WTC11 (cell line): ENCODE measurements at regions not wholly inside any gene's neighbourhood (a gene's known extent, or its start where the extent isn't known, plus 50 kb on each side); places are given as distances from the start of the nearest gene placed in this dataset.

Experiments used
- ATAC-seq: fragments of 200-7000 bp; cut with Tn5 transposase; 2 replicates; pipeline ENCODE4 v1.10.0; 2021; ENCODE audit warnings: mild to moderate bottlenecking, moderate library complexity
- CTCF ChIA-PET: fragments of 300-600 bp; sonication (Branson Sonifier 250); formaldehyde crosslinking; loops from one replicate; lab custom pipeline; 2021; ENCODE audit warnings: antibody characterized with exemption; lab: Charles Lee
- POLR2A ChIA-PET: fragments of 350-600 bp; sonication (Branson Sonifier 250); formaldehyde crosslinking; loops from one replicate; lab custom pipeline; 2021; ENCODE audit warnings: antibody characterized with exemption; lab: Charles Lee
- DNase-seq: peaks from one replicate; pipeline ENCODE4 v3.0.0; 2021; ENCODE audit warnings: low spot score
- H3K27ac Mint-ChIP-seq: 2 replicates; pipeline ENCODE4 v1.8.0; 2021; ENCODE audit warnings: mixed read lengths
- H3K27me3 Mint-ChIP-seq: 2 replicates; pipeline ENCODE4 v1.8.0; 2021; ENCODE audit warnings: low read depth, mild to moderate bottlenecking, moderate library complexity, mixed read lengths
- H3K36me3 Mint-ChIP-seq: 2 replicates; pipeline ENCODE4 v1.8.0; 2021; ENCODE audit warnings: mixed read lengths
- H3K4me1 Mint-ChIP-seq: 2 replicates; pipeline ENCODE4 v1.8.0; 2022; ENCODE audit warnings: mixed read lengths
- H3K4me3 Mint-ChIP-seq: 2 replicates; pipeline ENCODE4 v1.8.0; 2021; ENCODE audit warnings: mild to moderate bottlenecking, moderate library complexity, mixed read lengths
- H3K9me3 Mint-ChIP-seq: 2 replicates; pipeline ENCODE4 v1.8.0; 2021; ENCODE audit warnings: mixed read lengths
- CREM ChIP-seq: sonication (generic); formaldehyde crosslinking; IDR thresholded peaks from 2 replicates; pipeline ENCODE4 v1.8.1; 2022; ENCODE audit warnings: mild to moderate bottlenecking, missing genetic modification reagents, moderate library complexity
- FOXK1 ChIP-seq: sonication (generic); formaldehyde crosslinking; IDR thresholded peaks from 2 replicates; pipeline ENCODE4 v1.8.0; 2022; ENCODE audit warnings: mild to moderate bottlenecking, moderate library complexity, missing genetic modification reagents
- HMGA2 ChIP-seq: fragments of 250-450 bp; sonication (Bioruptor Pico); IDR thresholded peaks from 2 replicates; pipeline ENCODE4 v1.4.0; 2021; ENCODE audit warnings: mild to moderate bottlenecking, moderate library complexity
- JAZF1 ChIP-seq: fragments of 250-450 bp; sonication (Bioruptor Pico); IDR thresholded peaks from 2 replicates; pipeline ENCODE4 v1.9.0; 2021; ENCODE audit warnings: moderate library complexity, mild to moderate bottlenecking, inconsistent platforms
- KAT7 ChIP-seq: sonication (generic); formaldehyde crosslinking; IDR thresholded peaks from 2 replicates; pipeline ENCODE4 v1.8.1; 2023; ENCODE audit warnings: missing genetic modification reagents, mild to moderate bottlenecking, borderline replicate concordance
- NFYB ChIP-seq: sonication (generic); formaldehyde crosslinking; conservative IDR thresholded peaks from 2 replicates; pipeline ENCODE4 v1.8.0; 2022; ENCODE audit warnings: low read depth, missing genetic modification reagents
- RELA ChIP-seq: sonication (generic); formaldehyde crosslinking; IDR thresholded peaks from 2 replicates; pipeline ENCODE4 v1.8.1; 2022; ENCODE audit warnings: missing genetic modification reagents, mild to moderate bottlenecking, borderline replicate concordance
- TP53 ChIP-seq: sonication (generic); formaldehyde crosslinking; IDR thresholded peaks from 2 replicates; pipeline ENCODE4 v1.8.1; 2023; ENCODE audit warnings: mild to moderate bottlenecking, missing genetic modification reagents
- ZNF317 ChIP-seq: sonication (generic); formaldehyde crosslinking; IDR thresholded peaks from 2 replicates; pipeline ENCODE4 v1.8.1; 2023; ENCODE audit warnings: low read depth, mild to moderate bottlenecking, moderate library complexity, missing genetic modification reagents, borderline replicate concordance
- TF ChIP-seq, protein P1 (sequence below): fragments of 200-600 bp; IDR thresholded peaks from 2 replicates; pipeline ENCODE4 v1.8.0; 2022; ENCODE audit warnings: antibody characterized with exemption
- TF ChIP-seq, protein P2 (sequence below): fragments of 250-450 bp; sonication (Bioruptor Pico); IDR thresholded peaks from 2 replicates; pipeline ENCODE4 v1.9.0; 2021; ENCODE audit warnings: mild to moderate bottlenecking
- TF ChIP-seq, protein P3 (sequence below): fragments of 250-450 bp; sonication (Bioruptor Pico); conservative IDR thresholded peaks from 2 replicates; pipeline ENCODE4 v1.9.0; 2021; ENCODE audit warnings: mild to moderate bottlenecking
- TF ChIP-seq, protein P4 (sequence below): sonication (generic); formaldehyde crosslinking; IDR thresholded peaks from 2 replicates; pipeline ENCODE4 v1.8.1; 2022; ENCODE audit warnings: missing genetic modification reagents, borderline replicate concordance
- TF ChIP-seq, protein P5 (sequence below): sonication (generic); formaldehyde crosslinking; IDR thresholded peaks from 2 replicates; pipeline ENCODE4 v1.8.0; 2022; ENCODE audit warnings: mild to moderate bottlenecking, missing genetic modification reagents
- TF ChIP-seq, protein P6 (sequence below): sonication (generic); formaldehyde crosslinking; conservative IDR thresholded peaks from 2 replicates; pipeline ENCODE4 v1.8.1; 2023; ENCODE audit warnings: mild to moderate bottlenecking, low read depth, missing genetic modification reagents, moderate library complexity
- TF ChIP-seq, protein P7 (sequence below): sonication (generic); formaldehyde crosslinking; IDR thresholded peaks from 2 replicates; pipeline ENCODE4 v1.8.0; 2022; ENCODE audit warnings: mild to moderate bottlenecking, missing genetic modification reagents
- TF ChIP-seq, protein P8 (sequence below): sonication (generic); formaldehyde crosslinking; IDR thresholded peaks from 2 replicates; pipeline ENCODE4 v1.8.0; 2022; ENCODE audit warnings: missing genetic modification reagents
- TF ChIP-seq, protein P9 (sequence below): sonication (generic); formaldehyde crosslinking; IDR thresholded peaks from 2 replicates; pipeline ENCODE4 v1.8.0; 2023; ENCODE audit warnings: missing genetic modification reagents

DNA sequence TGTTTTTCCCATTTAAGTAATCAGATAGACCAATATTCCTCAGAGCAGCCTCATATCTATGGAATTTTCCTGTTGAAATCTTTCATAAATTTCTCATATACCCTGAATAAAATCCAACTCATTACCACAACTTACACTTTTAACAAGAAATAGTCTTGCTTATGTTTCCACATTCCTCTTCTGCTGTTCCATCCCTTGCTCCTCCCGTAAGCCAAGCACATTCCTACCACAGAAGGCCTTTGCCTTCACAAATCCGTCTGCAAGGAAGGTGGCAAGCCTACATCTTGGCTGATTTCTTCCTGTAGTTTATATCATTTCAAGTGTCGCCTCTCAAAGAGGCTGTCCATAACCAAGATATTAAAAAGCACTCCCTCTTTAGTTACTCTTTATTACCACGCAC, 127.7 kb downstream of the C12orf50 start (continued):
- TF ChIP-seq, protein P1, sequence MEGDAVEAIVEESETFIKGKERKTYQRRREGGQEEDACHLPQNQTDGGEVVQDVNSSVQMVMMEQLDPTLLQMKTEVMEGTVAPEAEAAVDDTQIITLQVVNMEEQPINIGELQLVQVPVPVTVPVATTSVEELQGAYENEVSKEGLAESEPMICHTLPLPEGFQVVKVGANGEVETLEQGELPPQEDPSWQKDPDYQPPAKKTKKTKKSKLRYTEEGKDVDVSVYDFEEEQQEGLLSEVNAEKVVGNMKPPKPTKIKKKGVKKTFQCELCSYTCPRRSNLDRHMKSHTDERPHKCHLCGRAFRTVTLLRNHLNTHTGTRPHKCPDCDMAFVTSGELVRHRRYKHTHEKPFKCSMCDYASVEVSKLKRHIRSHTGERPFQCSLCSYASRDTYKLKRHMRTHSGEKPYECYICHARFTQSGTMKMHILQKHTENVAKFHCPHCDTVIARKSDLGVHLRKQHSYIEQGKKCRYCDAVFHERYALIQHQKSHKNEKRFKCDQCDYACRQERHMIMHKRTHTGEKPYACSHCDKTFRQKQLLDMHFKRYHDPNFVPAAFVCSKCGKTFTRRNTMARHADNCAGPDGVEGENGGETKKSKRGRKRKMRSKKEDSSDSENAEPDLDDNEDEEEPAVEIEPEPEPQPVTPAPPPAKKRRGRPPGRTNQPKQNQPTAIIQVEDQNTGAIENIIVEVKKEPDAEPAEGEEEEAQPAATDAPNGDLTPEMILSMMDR: no peak
- no peak for TF ChIP-seq ZNF317 (CRISPR knock-in tag)
- TF ChIP-seq HMGA2 (CRISPR knock-in tag): no peak
- TF ChIP-seq CREM: no peak
- TF ChIP-seq FOXK1 (CRISPR knock-in tag): no peak
- TF ChIP-seq, protein P2, sequence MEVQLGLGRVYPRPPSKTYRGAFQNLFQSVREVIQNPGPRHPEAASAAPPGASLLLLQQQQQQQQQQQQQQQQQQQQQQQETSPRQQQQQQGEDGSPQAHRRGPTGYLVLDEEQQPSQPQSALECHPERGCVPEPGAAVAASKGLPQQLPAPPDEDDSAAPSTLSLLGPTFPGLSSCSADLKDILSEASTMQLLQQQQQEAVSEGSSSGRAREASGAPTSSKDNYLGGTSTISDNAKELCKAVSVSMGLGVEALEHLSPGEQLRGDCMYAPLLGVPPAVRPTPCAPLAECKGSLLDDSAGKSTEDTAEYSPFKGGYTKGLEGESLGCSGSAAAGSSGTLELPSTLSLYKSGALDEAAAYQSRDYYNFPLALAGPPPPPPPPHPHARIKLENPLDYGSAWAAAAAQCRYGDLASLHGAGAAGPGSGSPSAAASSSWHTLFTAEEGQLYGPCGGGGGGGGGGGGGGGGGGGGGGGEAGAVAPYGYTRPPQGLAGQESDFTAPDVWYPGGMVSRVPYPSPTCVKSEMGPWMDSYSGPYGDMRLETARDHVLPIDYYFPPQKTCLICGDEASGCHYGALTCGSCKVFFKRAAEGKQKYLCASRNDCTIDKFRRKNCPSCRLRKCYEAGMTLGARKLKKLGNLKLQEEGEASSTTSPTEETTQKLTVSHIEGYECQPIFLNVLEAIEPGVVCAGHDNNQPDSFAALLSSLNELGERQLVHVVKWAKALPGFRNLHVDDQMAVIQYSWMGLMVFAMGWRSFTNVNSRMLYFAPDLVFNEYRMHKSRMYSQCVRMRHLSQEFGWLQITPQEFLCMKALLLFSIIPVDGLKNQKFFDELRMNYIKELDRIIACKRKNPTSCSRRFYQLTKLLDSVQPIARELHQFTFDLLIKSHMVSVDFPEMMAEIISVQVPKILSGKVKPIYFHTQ (CRISPR knock-in tag): no peak
- TF ChIP-seq, protein P3, sequence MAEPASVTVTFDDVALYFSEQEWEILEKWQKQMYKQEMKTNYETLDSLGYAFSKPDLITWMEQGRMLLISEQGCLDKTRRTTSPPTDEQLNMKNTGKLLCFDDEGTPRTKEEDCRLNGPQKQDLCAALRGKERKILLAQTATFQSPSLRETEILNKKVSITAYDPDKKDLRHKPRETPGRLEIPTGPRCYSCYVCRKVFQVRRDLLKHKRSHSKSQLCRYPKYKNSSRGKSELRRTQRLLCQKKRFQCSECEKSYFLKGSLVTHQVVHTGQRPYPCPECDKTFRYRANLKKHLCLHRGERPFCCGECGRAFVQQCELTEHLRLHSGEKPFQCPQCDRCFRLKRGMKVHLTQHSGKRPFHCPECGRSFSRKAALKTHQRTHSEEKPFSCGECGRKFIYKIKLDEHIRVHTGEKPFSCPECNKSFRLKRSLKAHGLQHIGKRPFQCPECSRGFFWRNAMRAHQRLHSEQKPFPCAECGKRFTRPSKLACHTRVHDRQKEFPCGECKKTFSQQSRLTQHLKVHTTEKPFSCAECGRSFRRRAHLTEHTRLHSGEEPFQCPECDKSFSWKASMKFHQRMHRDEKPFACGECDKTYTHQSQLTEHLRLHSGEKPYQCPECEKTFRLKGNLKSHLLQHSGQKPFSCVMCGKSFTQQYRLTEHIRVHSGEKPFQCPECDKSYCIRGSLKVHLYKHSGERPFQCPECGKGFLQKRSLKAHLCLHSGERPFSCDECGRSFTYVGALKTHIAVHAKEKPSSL (CRISPR knock-in tag): no peak
- no peak for TF ChIP-seq KAT7
- TF ChIP-seq, protein P4, sequence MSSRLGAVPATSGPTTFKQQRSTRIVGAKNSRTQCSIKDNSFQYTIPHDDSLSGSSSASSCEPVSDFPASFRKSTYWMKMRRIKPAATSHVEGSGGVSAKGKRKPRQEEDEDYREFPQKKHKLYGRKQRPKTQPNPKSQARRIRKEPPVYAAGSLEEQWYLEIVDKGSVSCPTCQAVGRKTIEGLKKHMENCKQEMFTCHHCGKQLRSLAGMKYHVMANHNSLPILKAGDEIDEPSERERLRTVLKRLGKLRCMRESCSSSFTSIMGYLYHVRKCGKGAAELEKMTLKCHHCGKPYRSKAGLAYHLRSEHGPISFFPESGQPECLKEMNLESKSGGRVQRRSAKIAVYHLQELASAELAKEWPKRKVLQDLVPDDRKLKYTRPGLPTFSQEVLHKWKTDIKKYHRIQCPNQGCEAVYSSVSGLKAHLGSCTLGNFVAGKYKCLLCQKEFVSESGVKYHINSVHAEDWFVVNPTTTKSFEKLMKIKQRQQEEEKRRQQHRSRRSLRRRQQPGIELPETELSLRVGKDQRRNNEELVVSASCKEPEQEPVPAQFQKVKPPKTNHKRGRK: no peak
- no peak for TF ChIP-seq RELA (CRISPR knock-in tag)
- TF ChIP-seq NFYB (CRISPR knock-in tag): no peak
- TF ChIP-seq TP53: no peak

DNA sequence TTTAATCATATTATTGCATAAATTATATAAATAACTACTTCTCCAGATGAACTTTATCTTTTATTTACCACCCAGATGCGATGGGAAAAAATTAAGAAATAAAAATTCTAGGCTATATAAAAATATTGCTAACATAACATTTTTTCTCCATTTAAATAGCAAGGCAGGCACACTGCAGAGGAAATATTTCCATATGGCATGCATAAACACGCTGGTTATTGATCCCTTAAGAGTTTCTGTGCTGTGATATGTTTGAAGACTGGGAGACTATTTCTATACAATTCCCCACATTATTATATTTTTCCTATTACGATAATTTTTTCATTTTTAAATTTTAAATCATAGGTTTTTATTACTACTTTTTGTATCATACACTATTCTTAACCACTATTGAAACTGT, 131.5 kb downstream of the C12orf50 start:
- POLR2A ChIA-PET: no interaction called here
- CTCF ChIA-PET: no interaction called here
- TF ChIP-seq, protein P5, sequence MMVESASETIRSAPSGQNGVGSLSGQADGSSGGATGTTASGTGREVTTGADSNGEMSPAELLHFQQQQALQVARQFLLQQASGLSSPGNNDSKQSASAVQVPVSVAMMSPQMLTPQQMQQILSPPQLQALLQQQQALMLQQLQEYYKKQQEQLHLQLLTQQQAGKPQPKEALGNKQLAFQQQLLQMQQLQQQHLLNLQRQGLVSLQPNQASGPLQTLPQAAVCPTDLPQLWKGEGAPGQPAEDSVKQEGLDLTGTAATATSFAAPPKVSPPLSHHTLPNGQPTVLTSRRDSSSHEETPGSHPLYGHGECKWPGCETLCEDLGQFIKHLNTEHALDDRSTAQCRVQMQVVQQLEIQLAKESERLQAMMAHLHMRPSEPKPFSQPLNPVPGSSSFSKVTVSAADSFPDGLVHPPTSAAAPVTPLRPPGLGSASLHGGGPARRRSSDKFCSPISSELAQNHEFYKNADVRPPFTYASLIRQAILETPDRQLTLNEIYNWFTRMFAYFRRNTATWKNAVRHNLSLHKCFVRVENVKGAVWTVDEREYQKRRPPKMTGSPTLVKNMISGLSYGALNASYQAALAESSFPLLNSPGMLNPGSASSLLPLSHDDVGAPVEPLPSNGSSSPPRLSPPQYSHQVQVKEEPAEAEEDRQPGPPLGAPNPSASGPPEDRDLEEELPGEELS (CRISPR knock-in tag): no peak
- TF ChIP-seq, protein P6, sequence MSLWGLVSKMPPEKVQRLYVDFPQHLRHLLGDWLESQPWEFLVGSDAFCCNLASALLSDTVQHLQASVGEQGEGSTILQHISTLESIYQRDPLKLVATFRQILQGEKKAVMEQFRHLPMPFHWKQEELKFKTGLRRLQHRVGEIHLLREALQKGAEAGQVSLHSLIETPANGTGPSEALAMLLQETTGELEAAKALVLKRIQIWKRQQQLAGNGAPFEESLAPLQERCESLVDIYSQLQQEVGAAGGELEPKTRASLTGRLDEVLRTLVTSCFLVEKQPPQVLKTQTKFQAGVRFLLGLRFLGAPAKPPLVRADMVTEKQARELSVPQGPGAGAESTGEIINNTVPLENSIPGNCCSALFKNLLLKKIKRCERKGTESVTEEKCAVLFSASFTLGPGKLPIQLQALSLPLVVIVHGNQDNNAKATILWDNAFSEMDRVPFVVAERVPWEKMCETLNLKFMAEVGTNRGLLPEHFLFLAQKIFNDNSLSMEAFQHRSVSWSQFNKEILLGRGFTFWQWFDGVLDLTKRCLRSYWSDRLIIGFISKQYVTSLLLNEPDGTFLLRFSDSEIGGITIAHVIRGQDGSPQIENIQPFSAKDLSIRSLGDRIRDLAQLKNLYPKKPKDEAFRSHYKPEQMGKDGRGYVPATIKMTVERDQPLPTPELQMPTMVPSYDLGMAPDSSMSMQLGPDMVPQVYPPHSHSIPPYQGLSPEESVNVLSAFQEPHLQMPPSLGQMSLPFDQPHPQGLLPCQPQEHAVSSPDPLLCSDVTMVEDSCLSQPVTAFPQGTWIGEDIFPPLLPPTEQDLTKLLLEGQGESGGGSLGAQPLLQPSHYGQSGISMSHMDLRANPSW (CRISPR knock-in tag): no peak
- TF ChIP-seq JAZF1 (CRISPR knock-in tag): no peak
- TF ChIP-seq, protein P7, sequence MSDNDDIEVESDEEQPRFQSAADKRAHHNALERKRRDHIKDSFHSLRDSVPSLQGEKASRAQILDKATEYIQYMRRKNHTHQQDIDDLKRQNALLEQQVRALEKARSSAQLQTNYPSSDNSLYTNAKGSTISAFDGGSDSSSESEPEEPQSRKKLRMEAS (CRISPR knock-in tag): no peak
- TF ChIP-seq, protein P8, sequence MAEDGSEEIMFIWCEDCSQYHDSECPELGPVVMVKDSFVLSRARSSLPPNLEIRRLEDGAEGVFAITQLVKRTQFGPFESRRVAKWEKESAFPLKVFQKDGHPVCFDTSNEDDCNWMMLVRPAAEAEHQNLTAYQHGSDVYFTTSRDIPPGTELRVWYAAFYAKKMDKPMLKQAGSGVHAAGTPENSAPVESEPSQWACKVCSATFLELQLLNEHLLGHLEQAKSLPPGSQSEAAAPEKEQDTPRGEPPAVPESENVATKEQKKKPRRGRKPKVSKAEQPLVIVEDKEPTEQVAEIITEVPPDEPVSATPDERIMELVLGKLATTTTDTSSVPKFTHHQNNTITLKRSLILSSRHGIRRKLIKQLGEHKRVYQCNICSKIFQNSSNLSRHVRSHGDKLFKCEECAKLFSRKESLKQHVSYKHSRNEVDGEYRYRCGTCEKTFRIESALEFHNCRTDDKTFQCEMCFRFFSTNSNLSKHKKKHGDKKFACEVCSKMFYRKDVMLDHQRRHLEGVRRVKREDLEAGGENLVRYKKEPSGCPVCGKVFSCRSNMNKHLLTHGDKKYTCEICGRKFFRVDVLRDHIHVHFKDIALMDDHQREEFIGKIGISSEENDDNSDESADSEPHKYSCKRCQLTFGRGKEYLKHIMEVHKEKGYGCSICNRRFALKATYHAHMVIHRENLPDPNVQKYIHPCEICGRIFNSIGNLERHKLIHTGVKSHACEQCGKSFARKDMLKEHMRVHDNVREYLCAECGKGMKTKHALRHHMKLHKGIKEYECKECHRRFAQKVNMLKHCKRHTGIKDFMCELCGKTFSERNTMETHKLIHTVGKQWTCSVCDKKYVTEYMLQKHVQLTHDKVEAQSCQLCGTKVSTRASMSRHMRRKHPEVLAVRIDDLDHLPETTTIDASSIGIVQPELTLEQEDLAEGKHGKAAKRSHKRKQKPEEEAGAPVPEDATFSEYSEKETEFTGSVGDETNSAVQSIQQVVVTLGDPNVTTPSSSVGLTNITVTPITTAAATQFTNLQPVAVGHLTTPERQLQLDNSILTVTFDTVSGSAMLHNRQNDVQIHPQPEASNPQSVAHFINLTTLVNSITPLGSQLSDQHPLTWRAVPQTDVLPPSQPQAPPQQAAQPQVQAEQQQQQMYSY (CRISPR knock-in tag): no peak
- TF ChIP-seq, protein P9, sequence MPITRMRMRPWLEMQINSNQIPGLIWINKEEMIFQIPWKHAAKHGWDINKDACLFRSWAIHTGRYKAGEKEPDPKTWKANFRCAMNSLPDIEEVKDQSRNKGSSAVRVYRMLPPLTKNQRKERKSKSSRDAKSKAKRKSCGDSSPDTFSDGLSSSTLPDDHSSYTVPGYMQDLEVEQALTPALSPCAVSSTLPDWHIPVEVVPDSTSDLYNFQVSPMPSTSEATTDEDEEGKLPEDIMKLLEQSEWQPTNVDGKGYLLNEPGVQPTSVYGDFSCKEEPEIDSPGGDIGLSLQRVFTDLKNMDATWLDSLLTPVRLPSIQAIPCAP (CRISPR knock-in tag): no peak

More for the DNA sequence above, 131.5 kb downstream of the C12orf50 start:
- Mint-ChIP-seq H3K4me3 (no peak overlapping the region), H3K27me3 (no peaks in the 10 kb centered on the region), H3K9me3 (peaks cover 14% of the 10 kb centered on the region), H3K27ac (no peak overlapping the region), H3K4me1 (no peaks in the 10 kb centered on the region), H3K36me3 (peaks cover 5% of the 10 kb centered on the region; the same call in 1 of the 2 replicates)
- no peak for DNase-seq
- no peak for ATAC-seq
